ENCODE measurements at regions not wholly inside any gene's neighbourhood (a gene's known extent, or its start where the extent isn't known, plus 50 kb on each side); places are given as distances from the start of the nearest gene placed in this dataset.

GRCh38 chr6:168988280-168988679 lies 265.4 kb downstream of the THBS2 start:
- no peak for TF ChIP-seq CTCF (IDR thresholded peaks at IDR 0.05)
- no peak for TF ChIP-seq POLR2A (IDR thresholded peaks at IDR 0.05)
